HepG2 (cell line): ENCODE measurements at regions not wholly inside any gene's neighbourhood (a gene's known extent, or its start where the extent isn't known, plus 50 kb on each side); places are given as distances from the start of the nearest gene placed in this dataset.

Source experiments
- FOSL2 ChIP-seq: sonication (generic); formaldehyde crosslinking; IDR thresholded peaks from 2 replicates; pipeline ENCODE4 v1.4.0; 2020; ENCODE audit warnings: missing genetic modification reagents
- HINFP ChIP-seq: sonication (generic); formaldehyde crosslinking; IDR thresholded peaks from 2 replicates; pipeline ENCODE4 v1.4.0; 2020; ENCODE audit warnings: low read depth, mild to moderate bottlenecking, missing genetic modification reagents
- KLF15 ChIP-seq: sonication (generic); formaldehyde crosslinking; IDR thresholded peaks from 2 replicates; pipeline ENCODE4 v1.8.1; 2023; ENCODE audit warnings: borderline replicate concordance, mild to moderate bottlenecking, inconsistent platforms, missing genetic modification reagents, mixed read lengths
- MYC ChIP-seq: sonication (generic); formaldehyde crosslinking; IDR thresholded peaks from 2 replicates; pipeline ENCODE4 v1.9.0; 2021; ENCODE audit warnings: missing genetic modification reagents, borderline replicate concordance
- MZF1 ChIP-seq: sonication (generic); formaldehyde crosslinking; IDR thresholded peaks from 2 replicates; pipeline ENCODE4 v1.8.1; 2023; ENCODE audit warnings: mild to moderate bottlenecking, missing genetic modification reagents, borderline replicate concordance
- NFYC ChIP-seq: IDR thresholded peaks from 2 replicates; pipeline ENCODE4 v1.6.1; 2016; ENCODE audit warnings: missing genetic modification reagents, missing compliant biosample characterization
- RARG ChIP-seq: sonication (generic); formaldehyde crosslinking; IDR thresholded peaks from 2 replicates; pipeline ENCODE4 v1.4.0; 2020; ENCODE audit warnings: low read depth, mild to moderate bottlenecking, missing genetic modification reagents
- ZFP90 ChIP-seq: sonication (generic); formaldehyde crosslinking; IDR thresholded peaks from 2 replicates; pipeline ENCODE4 v1.8.0; 2022; ENCODE audit warnings: missing genetic modification reagents, mild to moderate bottlenecking, inconsistent platforms, borderline replicate concordance
- ZNF10 ChIP-seq: sonication (generic); formaldehyde crosslinking; IDR thresholded peaks from 2 replicates; pipeline ENCODE4 v1.4.0; 2020; ENCODE audit warnings: mild to moderate bottlenecking, low read depth, missing genetic modification reagents, borderline replicate concordance
- ZNF577 ChIP-seq: sonication (generic); formaldehyde crosslinking; IDR thresholded peaks from 2 replicates; pipeline ENCODE4 v1.4.0; 2020; ENCODE audit warnings: mild to moderate bottlenecking, low read depth, missing genetic modification reagents, borderline replicate concordance
- ZNF639 ChIP-seq: conservative IDR thresholded peaks from 2 replicates; pipeline ENCODE4 v1.6.1; 2018; ENCODE audit warnings: missing genetic modification reagents
- TF ChIP-seq, protein P1 (sequence below): sonication (generic); formaldehyde crosslinking; IDR thresholded peaks from 2 replicates; pipeline ENCODE4 v1.8.0; 2022; ENCODE audit warnings: missing genetic modification reagents, mild to moderate bottlenecking, moderate library complexity, borderline replicate concordance
- TF ChIP-seq, protein P2 (sequence below): sonication (generic); formaldehyde crosslinking; IDR thresholded peaks from 2 replicates; pipeline ENCODE4 v1.4.0; 2020; ENCODE audit warnings: missing genetic modification reagents, borderline replicate concordance
- TF ChIP-seq, protein P3 (sequence below): sonication (generic); formaldehyde crosslinking; IDR thresholded peaks from 2 replicates; pipeline ENCODE4 v1.5.1; 2020; ENCODE audit warnings: mild to moderate bottlenecking, moderate library complexity, missing genetic modification reagents
- TF ChIP-seq, protein P4 (sequence below): sonication (generic); formaldehyde crosslinking; IDR thresholded peaks from 2 replicates; pipeline ENCODE4 v1.4.0; 2020; ENCODE audit warnings: mild to moderate bottlenecking, missing genetic modification reagents
- TF ChIP-seq, protein P5 (sequence below): sonication (generic); formaldehyde crosslinking; conservative IDR thresholded peaks from 2 replicates; pipeline ENCODE4 v1.4.0; 2020; ENCODE audit warnings: missing genetic modification reagents

DNA sequence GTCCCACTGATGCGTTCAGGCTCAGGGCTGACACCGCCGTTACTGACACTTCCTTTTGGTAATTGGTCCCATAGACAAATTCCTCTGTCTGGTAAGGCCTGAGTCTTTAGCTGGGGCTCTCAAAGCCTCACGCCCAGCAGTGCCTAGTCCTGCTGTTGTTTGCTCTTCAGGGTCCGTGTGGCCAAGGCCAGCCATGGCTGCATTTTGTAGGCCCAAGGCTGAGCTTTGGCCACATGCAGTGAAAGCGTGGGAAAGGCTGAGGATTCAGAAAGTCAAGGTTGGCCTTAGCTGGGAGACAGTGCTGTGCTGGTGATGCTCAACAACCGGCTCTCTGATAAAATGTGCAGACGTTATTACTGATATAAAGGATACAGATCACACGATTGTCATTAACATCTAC, 63.5 kb upstream of the C1orf174 start (continued):
- TF ChIP-seq, protein P1, sequence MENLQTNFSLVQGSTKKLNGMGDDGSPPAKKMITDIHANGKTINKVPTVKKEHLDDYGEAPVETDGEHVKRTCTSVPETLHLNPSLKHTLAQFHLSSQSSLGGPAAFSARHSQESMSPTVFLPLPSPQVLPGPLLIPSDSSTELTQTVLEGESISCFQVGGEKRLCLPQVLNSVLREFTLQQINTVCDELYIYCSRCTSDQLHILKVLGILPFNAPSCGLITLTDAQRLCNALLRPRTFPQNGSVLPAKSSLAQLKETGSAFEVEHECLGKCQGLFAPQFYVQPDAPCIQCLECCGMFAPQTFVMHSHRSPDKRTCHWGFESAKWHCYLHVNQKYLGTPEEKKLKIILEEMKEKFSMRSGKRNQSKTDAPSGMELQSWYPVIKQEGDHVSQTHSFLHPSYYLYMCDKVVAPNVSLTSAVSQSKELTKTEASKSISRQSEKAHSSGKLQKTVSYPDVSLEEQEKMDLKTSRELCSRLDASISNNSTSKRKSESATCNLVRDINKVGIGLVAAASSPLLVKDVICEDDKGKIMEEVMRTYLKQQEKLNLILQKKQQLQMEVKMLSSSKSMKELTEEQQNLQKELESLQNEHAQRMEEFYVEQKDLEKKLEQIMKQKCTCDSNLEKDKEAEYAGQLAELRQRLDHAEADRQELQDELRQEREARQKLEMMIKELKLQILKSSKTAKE = no peak
- TF ChIP-seq MZF1 (CRISPR knock-in tag) = no peak
- no peak for TF ChIP-seq RARG (CRISPR knock-in tag)
- TF ChIP-seq ZFP90 (CRISPR knock-in tag) = peak; percentile 65; the same call in 1 of the 2 replicates
- TF ChIP-seq, protein P2, sequence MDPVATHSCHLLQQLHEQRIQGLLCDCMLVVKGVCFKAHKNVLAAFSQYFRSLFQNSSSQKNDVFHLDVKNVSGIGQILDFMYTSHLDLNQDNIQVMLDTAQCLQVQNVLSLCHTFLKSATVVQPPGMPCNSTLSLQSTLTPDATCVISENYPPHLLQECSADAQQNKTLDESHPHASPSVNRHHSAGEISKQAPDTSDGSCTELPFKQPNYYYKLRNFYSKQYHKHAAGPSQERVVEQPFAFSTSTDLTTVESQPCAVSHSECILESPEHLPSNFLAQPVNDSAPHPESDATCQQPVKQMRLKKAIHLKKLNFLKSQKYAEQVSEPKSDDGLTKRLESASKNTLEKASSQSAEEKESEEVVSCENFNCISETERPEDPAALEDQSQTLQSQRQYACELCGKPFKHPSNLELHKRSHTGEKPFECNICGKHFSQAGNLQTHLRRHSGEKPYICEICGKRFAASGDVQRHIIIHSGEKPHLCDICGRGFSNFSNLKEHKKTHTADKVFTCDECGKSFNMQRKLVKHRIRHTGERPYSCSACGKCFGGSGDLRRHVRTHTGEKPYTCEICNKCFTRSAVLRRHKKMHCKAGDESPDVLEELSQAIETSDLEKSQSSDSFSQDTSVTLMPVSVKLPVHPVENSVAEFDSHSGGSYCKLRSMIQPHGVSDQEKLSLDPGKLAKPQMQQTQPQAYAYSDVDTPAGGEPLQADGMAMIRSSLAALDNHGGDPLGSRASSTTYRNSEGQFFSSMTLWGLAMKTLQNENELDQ (CRISPR knock-in tag) = no peak
- no peak for TF ChIP-seq HINFP (CRISPR knock-in tag)
- no peak for TF ChIP-seq ZNF10
- TF ChIP-seq FOSL2 = no peak
- no peak for TF ChIP-seq MYC (CRISPR knock-in tag)
- no peak for TF ChIP-seq KLF15 (CRISPR knock-in tag)
- no peak for TF ChIP-seq ZNF577 (CRISPR knock-in tag)
- TF ChIP-seq NFYC (CRISPR knock-in tag) = no peak
- TF ChIP-seq, protein P3, sequence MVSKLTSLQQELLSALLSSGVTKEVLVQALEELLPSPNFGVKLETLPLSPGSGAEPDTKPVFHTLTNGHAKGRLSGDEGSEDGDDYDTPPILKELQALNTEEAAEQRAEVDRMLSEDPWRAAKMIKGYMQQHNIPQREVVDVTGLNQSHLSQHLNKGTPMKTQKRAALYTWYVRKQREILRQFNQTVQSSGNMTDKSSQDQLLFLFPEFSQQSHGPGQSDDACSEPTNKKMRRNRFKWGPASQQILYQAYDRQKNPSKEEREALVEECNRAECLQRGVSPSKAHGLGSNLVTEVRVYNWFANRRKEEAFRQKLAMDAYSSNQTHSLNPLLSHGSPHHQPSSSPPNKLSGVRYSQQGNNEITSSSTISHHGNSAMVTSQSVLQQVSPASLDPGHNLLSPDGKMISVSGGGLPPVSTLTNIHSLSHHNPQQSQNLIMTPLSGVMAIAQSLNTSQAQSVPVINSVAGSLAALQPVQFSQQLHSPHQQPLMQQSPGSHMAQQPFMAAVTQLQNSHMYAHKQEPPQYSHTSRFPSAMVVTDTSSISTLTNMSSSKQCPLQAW (CRISPR knock-in tag) = peak; percentile 38; the same call in 1 of the 2 replicates
- no peak for TF ChIP-seq ZNF639 (CRISPR knock-in tag)
- TF ChIP-seq, protein P4, sequence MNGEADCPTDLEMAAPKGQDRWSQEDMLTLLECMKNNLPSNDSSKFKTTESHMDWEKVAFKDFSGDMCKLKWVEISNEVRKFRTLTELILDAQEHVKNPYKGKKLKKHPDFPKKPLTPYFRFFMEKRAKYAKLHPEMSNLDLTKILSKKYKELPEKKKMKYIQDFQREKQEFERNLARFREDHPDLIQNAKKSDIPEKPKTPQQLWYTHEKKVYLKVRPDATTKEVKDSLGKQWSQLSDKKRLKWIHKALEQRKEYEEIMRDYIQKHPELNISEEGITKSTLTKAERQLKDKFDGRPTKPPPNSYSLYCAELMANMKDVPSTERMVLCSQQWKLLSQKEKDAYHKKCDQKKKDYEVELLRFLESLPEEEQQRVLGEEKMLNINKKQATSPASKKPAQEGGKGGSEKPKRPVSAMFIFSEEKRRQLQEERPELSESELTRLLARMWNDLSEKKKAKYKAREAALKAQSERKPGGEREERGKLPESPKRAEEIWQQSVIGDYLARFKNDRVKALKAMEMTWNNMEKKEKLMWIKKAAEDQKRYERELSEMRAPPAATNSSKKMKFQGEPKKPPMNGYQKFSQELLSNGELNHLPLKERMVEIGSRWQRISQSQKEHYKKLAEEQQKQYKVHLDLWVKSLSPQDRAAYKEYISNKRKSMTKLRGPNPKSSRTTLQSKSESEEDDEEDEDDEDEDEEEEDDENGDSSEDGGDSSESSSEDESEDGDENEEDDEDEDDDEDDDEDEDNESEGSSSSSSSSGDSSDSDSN (CRISPR knock-in tag) = no peak
- TF ChIP-seq, protein P5, sequence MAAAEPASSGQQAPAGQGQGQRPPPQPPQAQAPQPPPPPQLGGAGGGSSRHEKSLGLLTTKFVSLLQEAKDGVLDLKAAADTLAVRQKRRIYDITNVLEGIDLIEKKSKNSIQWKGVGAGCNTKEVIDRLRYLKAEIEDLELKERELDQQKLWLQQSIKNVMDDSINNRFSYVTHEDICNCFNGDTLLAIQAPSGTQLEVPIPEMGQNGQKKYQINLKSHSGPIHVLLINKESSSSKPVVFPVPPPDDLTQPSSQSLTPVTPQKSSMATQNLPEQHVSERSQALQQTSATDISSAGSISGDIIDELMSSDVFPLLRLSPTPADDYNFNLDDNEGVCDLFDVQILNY (CRISPR knock-in tag) = no peak
